ENCODE measurements at regions not wholly inside any gene's neighbourhood (a gene's known extent, or its start where the extent isn't known, plus 50 kb on each side); places are given as distances from the start of the nearest gene placed in this dataset.

DNA sequence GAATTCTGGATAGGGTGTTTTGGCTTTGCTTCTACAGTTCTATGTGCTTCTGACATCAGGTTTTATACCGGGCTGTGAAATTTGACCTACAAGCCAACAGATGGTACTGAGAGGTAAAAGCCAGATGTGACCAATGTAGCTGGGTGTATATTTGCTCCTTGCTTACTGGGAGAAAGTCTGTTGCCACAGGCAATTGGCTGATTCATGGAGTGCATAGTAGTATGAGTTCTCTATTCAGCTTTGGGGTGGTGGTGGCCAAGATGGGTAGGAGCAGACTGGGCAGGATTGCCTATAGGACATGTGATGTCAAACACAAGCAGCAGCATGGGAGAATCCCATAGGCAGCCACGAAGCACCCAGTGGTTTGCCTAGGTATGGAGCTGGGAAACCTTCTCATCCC, 1827.0 kb downstream of the C4orf33 start:
- H3K4me3 ChIP-seq (ENCODE audit: low read depth in 1 of 3, low read length in 3 of 3): peak overlapping the region in 1 of 3 donors; percentile 11
- H3K9ac ChIP-seq (ENCODE audit: low read depth in 1 of 2, low read length in 2 of 2): no peak overlapping the region
- no peaks in the 10 kb centered on the region for H3K36me3 ChIP-seq (ENCODE audit: control insufficient read depth in 4 of 4, insufficient read depth in 3 of 4, low read depth in 1 of 4, low read length in 3 of 4)
- 81% methylated on average over 2 of the region's 2 CpGs for WGBS
- no peak for DNase-seq (ENCODE audit: low spot score)
- H3K4me1 ChIP-seq (ENCODE audit: control insufficient read depth in 4 of 4, insufficient read depth in 4 of 4, low read length in 3 of 4): no peaks in the 10 kb centered on the region
- TF ChIP-seq FOXA2 (IDR thresholded peaks at IDR 0.05): no peak
- TF ChIP-seq SP1 (IDR thresholded peaks at IDR 0.05): no peak
- TF ChIP-seq, protein P1, sequence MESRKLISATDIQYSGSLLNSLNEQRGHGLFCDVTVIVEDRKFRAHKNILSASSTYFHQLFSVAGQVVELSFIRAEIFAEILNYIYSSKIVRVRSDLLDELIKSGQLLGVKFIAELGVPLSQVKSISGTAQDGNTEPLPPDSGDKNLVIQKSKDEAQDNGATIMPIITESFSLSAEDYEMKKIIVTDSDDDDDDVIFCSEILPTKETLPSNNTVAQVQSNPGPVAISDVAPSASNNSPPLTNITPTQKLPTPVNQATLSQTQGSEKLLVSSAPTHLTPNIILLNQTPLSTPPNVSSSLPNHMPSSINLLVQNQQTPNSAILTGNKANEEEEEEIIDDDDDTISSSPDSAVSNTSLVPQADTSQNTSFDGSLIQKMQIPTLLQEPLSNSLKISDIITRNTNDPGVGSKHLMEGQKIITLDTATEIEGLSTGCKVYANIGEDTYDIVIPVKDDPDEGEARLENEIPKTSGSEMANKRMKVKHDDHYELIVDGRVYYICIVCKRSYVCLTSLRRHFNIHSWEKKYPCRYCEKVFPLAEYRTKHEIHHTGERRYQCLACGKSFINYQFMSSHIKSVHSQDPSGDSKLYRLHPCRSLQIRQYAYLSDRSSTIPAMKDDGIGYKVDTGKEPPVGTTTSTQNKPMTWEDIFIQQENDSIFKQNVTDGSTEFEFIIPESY (IDR thresholded peaks at IDR 0.05): no peak
- no peak for TF ChIP-seq EGR1 (IDR thresholded peaks at IDR 0.05; ENCODE audit: low read depth in 2 of 2)
- no peak for TF ChIP-seq TAF1 (conservative IDR thresholded peaks at IDR 0.05)
- TF ChIP-seq, protein P2, sequence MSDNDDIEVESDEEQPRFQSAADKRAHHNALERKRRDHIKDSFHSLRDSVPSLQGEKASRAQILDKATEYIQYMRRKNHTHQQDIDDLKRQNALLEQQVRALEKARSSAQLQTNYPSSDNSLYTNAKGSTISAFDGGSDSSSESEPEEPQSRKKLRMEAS (IDR thresholded peaks at IDR 0.05): no peak
- peaks cover 5 to 9% (median 6%) of the 10 kb centered on the region in 4 donors for H3K9me3 ChIP-seq (ENCODE audit: control insufficient read depth in 4 of 4, low read length in 3 of 4)
- no peak overlapping the region for H3K27ac ChIP-seq (ENCODE audit: low read depth in 1 of 2, low read length in 2 of 2)
- no peaks in the 10 kb centered on the region for H3K27me3 ChIP-seq (ENCODE audit: control insufficient read depth in 4 of 4, insufficient read depth in 4 of 4, low read length in 3 of 4)

DNA sequence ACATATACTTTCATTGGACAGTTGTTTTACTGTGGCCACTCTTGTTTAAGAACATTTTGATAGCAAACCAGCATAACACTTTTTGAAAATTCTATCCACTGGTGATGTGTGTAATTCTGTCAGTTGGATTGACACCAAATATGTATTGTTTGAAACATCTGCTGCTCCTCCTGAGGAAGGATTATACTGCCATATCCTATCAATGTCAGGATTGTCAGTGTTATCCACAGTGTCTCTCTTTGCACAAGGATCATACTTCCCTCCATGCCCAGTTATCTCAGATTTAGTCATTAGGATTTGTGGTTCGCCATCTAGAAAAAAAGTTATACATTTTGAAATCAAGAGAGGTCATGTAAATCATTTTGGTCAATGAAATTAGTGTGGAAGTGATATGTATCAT, 1859.6 kb downstream of the C4orf33 start:
- WGBS: 83% methylated on average over 1 of the region's 1 CpG
- TF ChIP-seq EGR1 (IDR thresholded peaks at IDR 0.05; ENCODE audit: low read depth in 2 of 2) (no peak), HNF4G (IDR thresholded peaks at IDR 0.05) (no peak), FOXA1 (IDR thresholded peaks at IDR 0.05) (no peak), NR2F2 (IDR thresholded peaks at IDR 0.05) (no peak), JUND (IDR thresholded peaks at IDR 0.05) (no peak), GABPA (IDR thresholded peaks at IDR 0.05 in 1 of 2, conservative IDR thresholded peaks at IDR 0.05 in 1 of 2) (no peak), FOXA2 (IDR thresholded peaks at IDR 0.05) (no peak)
- TF ChIP-seq, protein P3, sequence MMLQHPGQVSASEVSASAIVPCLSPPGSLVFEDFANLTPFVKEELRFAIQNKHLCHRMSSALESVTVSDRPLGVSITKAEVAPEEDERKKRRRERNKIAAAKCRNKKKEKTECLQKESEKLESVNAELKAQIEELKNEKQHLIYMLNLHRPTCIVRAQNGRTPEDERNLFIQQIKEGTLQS (IDR thresholded peaks at IDR 0.05): no peak
- TF ChIP-seq, protein P2 (IDR thresholded peaks at IDR 0.05): no peak
- TF ChIP-seq, protein P1 (IDR thresholded peaks at IDR 0.05): no peak
- TF ChIP-seq, protein P4, sequence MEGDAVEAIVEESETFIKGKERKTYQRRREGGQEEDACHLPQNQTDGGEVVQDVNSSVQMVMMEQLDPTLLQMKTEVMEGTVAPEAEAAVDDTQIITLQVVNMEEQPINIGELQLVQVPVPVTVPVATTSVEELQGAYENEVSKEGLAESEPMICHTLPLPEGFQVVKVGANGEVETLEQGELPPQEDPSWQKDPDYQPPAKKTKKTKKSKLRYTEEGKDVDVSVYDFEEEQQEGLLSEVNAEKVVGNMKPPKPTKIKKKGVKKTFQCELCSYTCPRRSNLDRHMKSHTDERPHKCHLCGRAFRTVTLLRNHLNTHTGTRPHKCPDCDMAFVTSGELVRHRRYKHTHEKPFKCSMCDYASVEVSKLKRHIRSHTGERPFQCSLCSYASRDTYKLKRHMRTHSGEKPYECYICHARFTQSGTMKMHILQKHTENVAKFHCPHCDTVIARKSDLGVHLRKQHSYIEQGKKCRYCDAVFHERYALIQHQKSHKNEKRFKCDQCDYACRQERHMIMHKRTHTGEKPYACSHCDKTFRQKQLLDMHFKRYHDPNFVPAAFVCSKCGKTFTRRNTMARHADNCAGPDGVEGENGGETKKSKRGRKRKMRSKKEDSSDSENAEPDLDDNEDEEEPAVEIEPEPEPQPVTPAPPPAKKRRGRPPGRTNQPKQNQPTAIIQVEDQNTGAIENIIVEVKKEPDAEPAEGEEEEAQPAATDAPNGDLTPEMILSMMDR (IDR thresholded peaks at IDR 0.05; ENCODE audit: low read depth, low read length, missing input control): no peak
- no peak overlapping the region for H3K4me3 ChIP-seq (ENCODE audit: low read depth in 1 of 3, low read length in 3 of 3)
- no peak overlapping the region for H3K9ac ChIP-seq (ENCODE audit: low read depth in 1 of 2, low read length in 2 of 2)
- no peak for DNase-seq (ENCODE audit: low spot score)
- H3K36me3 ChIP-seq (ENCODE audit: control insufficient read depth in 4 of 4, insufficient read depth in 3 of 4, low read depth in 1 of 4, low read length in 3 of 4): no peaks in the 10 kb centered on the region
- H3K27ac ChIP-seq (ENCODE audit: low read depth in 1 of 2, low read length in 2 of 2): no peak overlapping the region
- no peaks in the 10 kb centered on the region for H3K9me3 ChIP-seq (ENCODE audit: control insufficient read depth in 4 of 4, low read length in 3 of 4)
- no peaks in the 10 kb centered on the region for H3K27me3 ChIP-seq (ENCODE audit: control insufficient read depth in 4 of 4, insufficient read depth in 4 of 4, low read length in 3 of 4)
- no peaks in the 10 kb centered on the region for H3K4me1 ChIP-seq (ENCODE audit: control insufficient read depth in 4 of 4, insufficient read depth in 4 of 4, low read length in 3 of 4)
